HEK293 (cell line): ENCODE measurements at regions not wholly inside any gene's neighbourhood (a gene's known extent, or its start where the extent isn't known, plus 50 kb on each side); places are given as distances from the start of the nearest gene placed in this dataset.

Source experiments
- CTCF ChIA-PET: fragments of 350-600 bp; formaldehyde crosslinking; extraction: SDS; loops from one replicate; lab custom pipeline; 2021; ENCODE audit warnings: antibody characterized with exemption; lab: Yijun Ruan, JAX
- POLR2A ChIA-PET: fragments of 300-600 bp; formaldehyde crosslinking; extraction: SDS; loops from one replicate; lab custom pipeline; 2020; ENCODE audit warnings: antibody characterized with exemption, inconsistent platforms; lab: Yijun Ruan, JAX
- H3K27ac ChIP-seq: fragments of 200-500 bp; sonication (Bioruptor generic); 2 replicates; pipeline ENCODE4 v1.5.1; 2014; ENCODE audit warnings: low read depth, low read length, control low read depth, inconsistent platforms; ENCODE audit errors: extremely low read depth
- H3K36me3 ChIP-seq, 2 experiments: fragments of 200-500 bp in 1 of 2; sonication (Bioruptor generic) in 1 of 2; 1 replicate in 1 of 2; 2 replicates in 1 of 2; pipeline ENCODE4 v1.5.1; 2014 to 2017; ENCODE audit warnings: inconsistent platforms in 2 of 2, low read length in 2 of 2; ENCODE audit not compliant: control insufficient read depth in 2 of 2, insufficient read depth in 1 of 2
- H3K4me1 ChIP-seq: fragments of 200-500 bp; sonication (Bioruptor generic); 2 replicates; pipeline ENCODE4 v1.5.1; 2014; ENCODE audit warnings: mild to moderate bottlenecking, low read length, inconsistent platforms; ENCODE audit not compliant: control insufficient read depth, insufficient read depth
- H3K4me3 ChIP-seq: 2 replicates; pipeline ENCODE4 v1.5.1; 2011; ENCODE audit warnings: low read depth, mild to moderate bottlenecking, control low read depth, low read length, moderate library complexity
- H3K9me3 ChIP-seq: fragments of 200-500 bp; sonication (Bioruptor generic); 2 replicates; pipeline ENCODE4 v1.5.1; 2014; ENCODE audit warnings: low read depth, low read length, inconsistent platforms; ENCODE audit not compliant: control insufficient read depth, insufficient read depth
- ATF2 ChIP-seq: fragments of 450-650 bp; formaldehyde crosslinking; IDR thresholded peaks from 2 replicates; pipeline ENCODE4 v1.5.1; 2016; ENCODE audit warnings: missing biosample characterization, missing genetic modification characterization, low read depth
- CTCF ChIP-seq: fragments of 450-650 bp; formaldehyde crosslinking; IDR thresholded peaks from 2 replicates; pipeline ENCODE4 v1.5.1; 2016; ENCODE audit warnings: missing biosample characterization, missing genetic modification characterization
- EGR2 ChIP-seq: fragments of 450-650 bp; formaldehyde crosslinking; IDR thresholded peaks from 2 replicates; pipeline ENCODE4 v1.5.1; 2016; ENCODE audit warnings: low read depth, missing biosample characterization, missing genetic modification characterization
- IKZF3 ChIP-seq: fragments of 450-650 bp; IDR thresholded peaks from 2 replicates; pipeline ENCODE4 v1.5.0; 2018; ENCODE audit warnings: missing biosample characterization, mild to moderate bottlenecking, missing genetic modification characterization, moderate library complexity
- KLF7 ChIP-seq: fragments of 450-650 bp; formaldehyde crosslinking; IDR thresholded peaks from 2 replicates; pipeline ENCODE4 v1.5.1; 2016; ENCODE audit warnings: missing biosample characterization, missing genetic modification characterization, borderline replicate concordance
- PATZ1 ChIP-seq: fragments of 450-650 bp; formaldehyde crosslinking; IDR thresholded peaks from 2 replicates; pipeline ENCODE4 v1.5.1; 2016; ENCODE audit warnings: missing biosample characterization, missing genetic modification characterization
- SCRT1 ChIP-seq: fragments of 450-650 bp; formaldehyde crosslinking; IDR thresholded peaks from 2 replicates; pipeline ENCODE4 v1.5.1; 2016; ENCODE audit warnings: missing biosample characterization, missing genetic modification characterization, borderline replicate concordance
- TSHZ1 ChIP-seq: fragments of 450-650 bp; formaldehyde crosslinking; IDR thresholded peaks from 2 replicates; pipeline ENCODE4 v1.5.1; 2016; ENCODE audit warnings: missing biosample characterization, missing genetic modification characterization, borderline replicate concordance
- WT1 ChIP-seq: fragments of 450-650 bp; formaldehyde crosslinking; IDR thresholded peaks from 2 replicates; pipeline ENCODE4 v1.5.1; 2016; ENCODE audit warnings: missing biosample characterization, missing genetic modification characterization
- ZBTB1 ChIP-seq: fragments of 450-650 bp; formaldehyde crosslinking; IDR thresholded peaks from 2 replicates; pipeline ENCODE4 v1.5.1; 2016; ENCODE audit warnings: missing biosample characterization, missing genetic modification characterization
- ZFP37 ChIP-seq: fragments of 450-650 bp; formaldehyde crosslinking; IDR thresholded peaks from 2 replicates; pipeline ENCODE4 v1.5.1; 2016; ENCODE audit warnings: missing biosample characterization, missing genetic modification characterization
- ZNF132 ChIP-seq: fragments of 450-650 bp; formaldehyde crosslinking; IDR thresholded peaks from 2 replicates; pipeline ENCODE4 v1.5.1; 2017; ENCODE audit warnings: missing biosample characterization, missing genetic modification characterization, borderline replicate concordance
- ZNF146 ChIP-seq: fragments of 450-650 bp; formaldehyde crosslinking; IDR thresholded peaks from 2 replicates; pipeline ENCODE4 v1.5.1; 2016; ENCODE audit warnings: missing biosample characterization, missing genetic modification characterization
- ZNF19 ChIP-seq: fragments of 450-650 bp; formaldehyde crosslinking; IDR thresholded peaks from 2 replicates; pipeline ENCODE4; 2016; ENCODE audit warnings: missing biosample characterization, missing genetic modification characterization, low read depth
- ZNF248 ChIP-seq: fragments of 450-650 bp; formaldehyde crosslinking; IDR thresholded peaks from 2 replicates; pipeline ENCODE4 v1.5.1; 2017; ENCODE audit warnings: missing biosample characterization, missing genetic modification characterization
- ZNF510 ChIP-seq: fragments of 450-650 bp; formaldehyde crosslinking; IDR thresholded peaks from 2 replicates; pipeline ENCODE4 v1.5.1; 2018; ENCODE audit warnings: mild to moderate bottlenecking, missing genetic modification characterization, missing biosample characterization; ENCODE audit not compliant: insufficient replicate concordance
- ZNF513 ChIP-seq: fragments of 450-650 bp; IDR thresholded peaks from 2 replicates; pipeline ENCODE4 v1.5.1; 2018; ENCODE audit warnings: missing biosample characterization, missing genetic modification characterization
- ZNF548 ChIP-seq: fragments of 450-650 bp; formaldehyde crosslinking; IDR thresholded peaks from 2 replicates; pipeline ENCODE4 v1.5.1; 2016; ENCODE audit warnings: missing biosample characterization, missing genetic modification characterization
- ZNF639 ChIP-seq: fragments of 450-650 bp; formaldehyde crosslinking; IDR thresholded peaks from 2 replicates; pipeline ENCODE4 v1.5.1; 2016; ENCODE audit warnings: missing biosample characterization, missing genetic modification characterization
- ZNF664 ChIP-seq: fragments of 450-650 bp; formaldehyde crosslinking; IDR thresholded peaks from 2 replicates; pipeline ENCODE4 v1.5.1; 2016; ENCODE audit warnings: missing biosample characterization, missing genetic modification characterization

- no peak for TF ChIP-seq CTCF (tag by site-specific recombination)
- no peak for TF ChIP-seq WT1
- no peak for TF ChIP-seq ZNF639
- TF ChIP-seq ZNF513 (tag by site-specific recombination), result no peak
- TF ChIP-seq ATF2, result no peak
- no peak for TF ChIP-seq TSHZ1 (tag by site-specific recombination)
- no peak for TF ChIP-seq ZNF510
- no peak for TF ChIP-seq ZNF548
- no peak for TF ChIP-seq EGR2 (tag by site-specific recombination)
Measured at GRCh38 chr16:74199842-74200124, 96.8 kb upstream of the PSMD7 start (continued).

GRCh38 chr16:74199066-74199841 is 97.4 kb upstream of the PSMD7 start:
- Histone ChIP-seq H3K4me3 (no peak overlapping the region), H3K36me3 (no peaks in the 10 kb centered on the region), H3K9me3 (no peaks in the 10 kb centered on the region), H3K27ac (no peak overlapping the region), H3K4me1 (no peaks in the 10 kb centered on the region)
- TF ChIP-seq ZNF664 (tag by site-specific recombination), result no peak
- TF ChIP-seq ZBTB1 (tag by site-specific recombination), result no peak
- no peak for TF ChIP-seq IKZF3 (tag by site-specific recombination)
- no peak for TF ChIP-seq ZFP37 (tag by site-specific recombination)
- TF ChIP-seq ZNF146, result no peak
- no peak for TF ChIP-seq SCRT1 (tag by site-specific recombination)
- no peak for TF ChIP-seq KLF7
- no peak for TF ChIP-seq ZNF132 (tag by site-specific recombination)
- TF ChIP-seq ZNF248 (tag by site-specific recombination), result no peak
- no peak for TF ChIP-seq ZNF19 (tag by site-specific recombination)
- TF ChIP-seq PATZ1, result no peak
- POLR2A ChIA-PET, result no interaction called here
- CTCF ChIA-PET, result no interaction called here
